Panc1 (cell line): ENCODE measurements at regions not wholly inside any gene's neighbourhood (a gene's known extent, or its start where the extent isn't known, plus 50 kb on each side); places are given as distances from the start of the nearest gene placed in this dataset.

Experiments
- ATAC-seq: fragments of 200-7000 bp; cut with Tn5 transposase; 2 replicates; pipeline ENCODE4 v1.9.1; 2020; ENCODE audit warnings: mild to moderate bottlenecking, moderate library complexity
- BruUV-seq: library from RNA; stranded (reverse); fragments of 400-500 nt; replicated peaks from 2 replicates; lab custom pipeline; 2021; lab: Mats Ljungman, UMichigan
- CTCF ChIA-PET: fragments of 300-600 bp; sonication (Branson Sonifier 250); formaldehyde crosslinking; loops from one replicate; lab custom pipeline; 2022; ENCODE audit warnings: antibody characterized with exemption; lab: Charles Lee
- POLR2A ChIA-PET: fragments of 300-600 bp; sonication (Branson Sonifier 250); formaldehyde crosslinking; loops from one replicate; lab custom pipeline; 2022; ENCODE audit warnings: antibody characterized with exemption; lab: Charles Lee
- DNase-seq: peaks from one replicate; pipeline ENCODE4 v3.0.0-alpha.2; 2010; ENCODE audit warnings: low read depth, low spot score
- H3K27ac ChIP-seq: 2 replicates; pipeline ENCODE4 v1.5.1; 2011; ENCODE audit warnings: mild to moderate bottlenecking, low read length, inconsistent platforms
- H3K27me3 ChIP-seq: fragments of 200-500 bp; sonication (Bioruptor generic); 2 replicates; pipeline ENCODE4 v1.6.0; 2014; ENCODE audit warnings: low read length, inconsistent platforms; ENCODE audit not compliant: control insufficient read depth, insufficient read depth
- H3K36me3 ChIP-seq: fragments of 200-500 bp; sonication (Bioruptor generic); 2 replicates; pipeline ENCODE4 v1.5.1; 2014; ENCODE audit warnings: inconsistent platforms, mild to moderate bottlenecking, low read length, moderate library complexity; ENCODE audit not compliant: control insufficient read depth, insufficient read depth
- H3K4me1 ChIP-seq: 2 replicates; pipeline ENCODE4 v1.5.1; 2011; ENCODE audit warnings: inconsistent platforms, mild to moderate bottlenecking, low read length, moderate library complexity; ENCODE audit not compliant: control insufficient read depth, insufficient read depth
- H3K4me3 ChIP-seq, 2 experiments: 2 replicates each; pipeline ENCODE4 v1.5.1; 2011 to 2012; ENCODE audit warnings: low read depth in 2 of 2, low read length in 2 of 2, mild to moderate bottlenecking in 2 of 2, inconsistent platforms in 1 of 2, moderate library complexity in 1 of 2
- H3K9me3 ChIP-seq: fragments of 200-500 bp; sonication (Bioruptor generic); 2 replicates; pipeline ENCODE4 v1.5.1; 2014; ENCODE audit warnings: low read depth, mild to moderate bottlenecking, inconsistent platforms, low read length, moderate library complexity; ENCODE audit not compliant: control insufficient read depth, insufficient read depth
- CTCF ChIP-seq: fragments of 450-650 bp; IDR thresholded peaks from 2 replicates; pipeline ENCODE4 v1.5.1; 2017; ENCODE audit warnings: mild to moderate bottlenecking
- POLR2AphosphoS5 ChIP-seq: IDR thresholded peaks from 2 replicates; pipeline ENCODE4 v1.6.1; 2012; ENCODE audit warnings: mild to moderate bottlenecking, low read depth, low read length, moderate library complexity
- REST ChIP-seq, 2 experiments: IDR thresholded peaks; 2 replicates each; pipeline ENCODE4 v1.6.1; 2011 to 2012; ENCODE audit warnings: low read depth in 2 of 2, control low read depth in 1 of 2, low read length in 1 of 2, mild to moderate bottlenecking in 1 of 2, moderate library complexity in 1 of 2; ENCODE audit not compliant: insufficient read depth in 1 of 2
- SIN3A ChIP-seq: IDR thresholded peaks from 2 replicates; pipeline ENCODE4 v1.6.1; 2012; ENCODE audit warnings: low read depth, mild to moderate bottlenecking, low read length, moderate library complexity, borderline replicate concordance; ENCODE audit not compliant: insufficient read depth
- TCF7L2 ChIP-seq: IDR thresholded peaks from 2 replicates; pipeline ENCODE4 v1.6.1; 2011; ENCODE audit warnings: mild to moderate bottlenecking, low read depth, low read length, inconsistent platforms
- in situ Hi-C: cut with HindIII; loops from 2 replicates; pipeline ENCODE4 v1.10.0; 2016; ENCODE audit warnings: low sequenced_read_pairs, low pct_unique_long_range_greater_than_20kb
- intact Hi-C: fragments of 100-400 bp; cut with micrococcal nuclease; formaldehyde crosslinking; loops from one replicate; pipeline ENCODE4 v1.10.0; 2022; ENCODE audit not compliant: unreplicated experiment

- intact Hi-C loops: no loop called here
- no peaks in the 10 kb centered on the region for H3K4me1 ChIP-seq
- CTCF ChIA-PET: no interaction called here
- no peak for DNase-seq
- H3K27me3 ChIP-seq: no peaks in the 10 kb centered on the region
- POLR2A ChIA-PET: no interaction called here
- no peaks in the 10 kb centered on the region for H3K36me3 ChIP-seq
- no peaks in the 10 kb centered on the region for H3K9me3 ChIP-seq
- no peak overlapping the region for H3K27ac ChIP-seq
- in situ Hi-C loops: no loop called here
- H3K4me3 ChIP-seq: no peak overlapping the region
- no TSS peak for BruUV-seq
- TF ChIP-seq REST (IDR thresholded peaks at IDR 0.05; ENCODE audit: insufficient read depth in 1 of 2, low read depth in 2 of 2, low read length in 1 of 2) (no peak), CTCF (no peak), TCF7L2 (no peak), POLR2AphosphoS5 (no peak), SIN3A (no peak)
- ATAC-seq: no peak
Observed at GRCh38 chr4:181595716-181596115, 647.5 kb upstream of the TENM3 start.

GRCh38 chr4:181597766-181598165, 645.4 kb upstream of the TENM3 start:
- in situ Hi-C loops: no loop called here
- no peak for TF ChIP-seq REST (IDR thresholded peaks at IDR 0.05; ENCODE audit: insufficient read depth in 1 of 2, low read depth in 2 of 2, low read length in 1 of 2)
- TF ChIP-seq TCF7L2: no peak
- TF ChIP-seq CTCF: no peak
- POLR2A ChIA-PET: no interaction called here
- Histone ChIP-seq H3K9me3 (no peaks in the 10 kb centered on the region), H3K36me3 (no peaks in the 10 kb centered on the region), H3K4me1 (no peaks in the 10 kb centered on the region), H3K27me3 (no peaks in the 10 kb centered on the region), H3K4me3 (no peak overlapping the region), H3K27ac (no peak overlapping the region)
- ATAC-seq: no peak
- no peak for DNase-seq
- BruUV-seq: no TSS peak
- intact Hi-C loops: no loop called here
- CTCF ChIA-PET: no interaction called here
